A673 (cell line): ENCODE measurements at regions not wholly inside any gene's neighbourhood (a gene's known extent, or its start where the extent isn't known, plus 50 kb on each side); places are given as distances from the start of the nearest gene placed in this dataset.

Experiments
- EZH2 ChIP-seq: fragments of 200-600 bp; sonication (generic); IDR thresholded peaks from 2 replicates; pipeline ENCODE4 v1.6.1; 2017; ENCODE audit warnings: borderline replicate concordance, low read depth, mild to moderate bottlenecking, mixed read lengths, antibody characterized with exemption, low read length; ENCODE audit not compliant: poor library complexity, severe bottlenecking
- TF ChIP-seq, protein P1 (sequence below): fragments of 300-800, 200-600 bp; sonication (generic); conservative IDR thresholded peaks from 2 replicates; pipeline ENCODE4 v1.5.1; 2017; ENCODE audit warnings: low read depth, mild to moderate bottlenecking, antibody characterized with exemption, low read length, moderate library complexity, mixed read lengths

DNA sequence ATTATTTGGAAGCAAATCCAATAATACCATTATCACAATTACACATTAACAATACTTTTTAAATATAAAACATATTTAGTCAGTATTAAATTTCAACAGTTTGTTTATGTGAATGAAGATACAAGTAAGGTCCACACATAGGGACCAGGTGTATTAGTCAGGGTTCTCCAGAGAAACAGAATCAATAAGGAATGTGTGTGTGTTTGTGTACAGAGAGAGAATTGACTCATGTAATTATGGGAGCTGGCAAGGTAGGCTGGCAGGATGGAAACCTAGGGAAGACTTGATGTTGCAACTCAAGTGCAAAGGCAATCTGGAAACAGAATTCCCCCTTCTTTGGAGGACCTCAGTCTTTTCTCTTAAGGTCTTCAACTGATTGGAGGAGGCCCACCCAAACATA is 123.2 kb upstream of the OTX2 start:
- TF ChIP-seq, protein P1, sequence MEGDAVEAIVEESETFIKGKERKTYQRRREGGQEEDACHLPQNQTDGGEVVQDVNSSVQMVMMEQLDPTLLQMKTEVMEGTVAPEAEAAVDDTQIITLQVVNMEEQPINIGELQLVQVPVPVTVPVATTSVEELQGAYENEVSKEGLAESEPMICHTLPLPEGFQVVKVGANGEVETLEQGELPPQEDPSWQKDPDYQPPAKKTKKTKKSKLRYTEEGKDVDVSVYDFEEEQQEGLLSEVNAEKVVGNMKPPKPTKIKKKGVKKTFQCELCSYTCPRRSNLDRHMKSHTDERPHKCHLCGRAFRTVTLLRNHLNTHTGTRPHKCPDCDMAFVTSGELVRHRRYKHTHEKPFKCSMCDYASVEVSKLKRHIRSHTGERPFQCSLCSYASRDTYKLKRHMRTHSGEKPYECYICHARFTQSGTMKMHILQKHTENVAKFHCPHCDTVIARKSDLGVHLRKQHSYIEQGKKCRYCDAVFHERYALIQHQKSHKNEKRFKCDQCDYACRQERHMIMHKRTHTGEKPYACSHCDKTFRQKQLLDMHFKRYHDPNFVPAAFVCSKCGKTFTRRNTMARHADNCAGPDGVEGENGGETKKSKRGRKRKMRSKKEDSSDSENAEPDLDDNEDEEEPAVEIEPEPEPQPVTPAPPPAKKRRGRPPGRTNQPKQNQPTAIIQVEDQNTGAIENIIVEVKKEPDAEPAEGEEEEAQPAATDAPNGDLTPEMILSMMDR = no peak
- TF ChIP-seq EZH2 = no peak
